ENCODE measurements at regions not wholly inside any gene's neighbourhood (a gene's known extent, or its start where the extent isn't known, plus 50 kb on each side); places are given as distances from the start of the nearest gene placed in this dataset.
"Not testable (repeated sequence)": the region's sequence is repeated elsewhere in the genome, so short reads cannot be mapped to it uniquely, and the experiment has no call there.

- peak; percentile 20 to 46 for DNase-seq
These were observed 229.0 kb downstream of the STK31 start for GRCh38 chr7:23938937-23939552.

- DNase-seq = not testable (repeated sequence)
These were observed 229.7 kb downstream of the STK31 start for GRCh38 chr7:23939747-23940146.

- DNase-seq = no peak
These were observed 231.5 kb downstream of the STK31 start for GRCh38 chr7:23941551-23941950.

GRCh38 chr7:23942032-23942431 is 232.0 kb downstream of the STK31 start:
- no peak for DNase-seq

GRCh38 chr7:23944131-23944530 is 234.1 kb downstream of the STK31 start:
- DNase-seq = no peak

GRCh38 chr7:23945472-23945871 is 235.5 kb downstream of the STK31 start:
- DNase-seq = no peak

- no peak for DNase-seq
These were observed 245.1 kb downstream of the STK31 start for GRCh38 chr7:23955145-23955544.

GRCh38 chr7:23955600-23956149 is 245.7 kb downstream of the STK31 start:
- DNase-seq = no peak

GRCh38 chr7:23956772-23957576 is 247.0 kb downstream of the STK31 start:
- DNase-seq = no peak

GRCh38 chr7:23959821-23960220 is 249.8 kb downstream of the STK31 start:
- DNase-seq = no peak

- no peak for DNase-seq
These were observed 250.3 kb downstream of the STK31 start for GRCh38 chr7:23960361-23960760.

GRCh38 chr7:23963461-23964165 is 253.6 kb downstream of the STK31 start:
- DNase-seq = no peak

- DNase-seq = peak; percentile 57 to 80
These were observed 254.7 kb downstream of the STK31 start for GRCh38 chr7:23964715-23965114.

GRCh38 chr7:23965296-23965695 is 255.3 kb downstream of the STK31 start:
- DNase-seq = no peak

GRCh38 chr7:23966941-23967340 is 256.9 kb downstream of the STK31 start:
- no peak for DNase-seq

- no peak for DNase-seq
These were observed 258.1 kb downstream of the STK31 start for GRCh38 chr7:23967949-23968599.

- no peak for DNase-seq
These were observed 258.8 kb downstream of the STK31 start for GRCh38 chr7:23968791-23969190.

- no peak for DNase-seq
These were observed 259.4 kb downstream of the STK31 start for GRCh38 chr7:23969443-23969842.

GRCh38 chr7:23970193-23970592 is 260.2 kb downstream of the STK31 start:
- no peak for DNase-seq

GRCh38 chr7:23971031-23971430 is 261.0 kb downstream of the STK31 start:
- no peak for DNase-seq

- no peak for DNase-seq
These were observed 262.0 kb downstream of the STK31 start for GRCh38 chr7:23972057-23972456.

GRCh38 chr7:23973264-23973663 is 263.2 kb downstream of the STK31 start:
- DNase-seq = no peak

- DNase-seq = no peak
These were observed 270.1 kb downstream of the STK31 start for GRCh38 chr7:23980081-23980480.
